ENCODE measurements at regions not wholly inside any gene's neighbourhood (a gene's known extent, or its start where the extent isn't known, plus 50 kb on each side); places are given as distances from the start of the nearest gene placed in this dataset.

DNA sequence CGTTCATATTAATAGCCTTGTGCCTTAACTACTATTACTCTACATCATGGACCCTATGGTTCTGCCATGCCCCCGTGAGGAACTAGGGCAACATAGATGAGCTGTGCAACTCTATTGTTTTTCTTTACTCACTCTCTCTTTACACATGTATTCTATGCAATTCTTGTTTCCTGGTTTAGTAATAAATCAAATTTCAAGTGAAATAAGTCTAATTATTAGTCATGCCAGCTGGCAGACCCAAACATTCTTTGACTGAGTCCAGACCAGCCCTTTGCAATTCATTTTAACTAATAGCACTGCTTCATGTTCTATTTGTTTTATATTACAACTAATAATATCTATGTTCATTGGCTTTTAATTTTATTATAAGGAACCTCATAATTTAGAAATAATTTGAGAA, 789.3 kb upstream of the ADAMTS5 start:
- no peak for FAIRE-seq
- H3K4me3 ChIP-seq (ENCODE audit: control insufficient read depth in 2 of 3, extremely low read depth in 1 of 3, insufficient read depth in 2 of 3, low read depth in 1 of 3, low read length in 3 of 3): no peak overlapping the region
- DNase-seq (ENCODE audit: low read depth, low spot score): no peak

DNA sequence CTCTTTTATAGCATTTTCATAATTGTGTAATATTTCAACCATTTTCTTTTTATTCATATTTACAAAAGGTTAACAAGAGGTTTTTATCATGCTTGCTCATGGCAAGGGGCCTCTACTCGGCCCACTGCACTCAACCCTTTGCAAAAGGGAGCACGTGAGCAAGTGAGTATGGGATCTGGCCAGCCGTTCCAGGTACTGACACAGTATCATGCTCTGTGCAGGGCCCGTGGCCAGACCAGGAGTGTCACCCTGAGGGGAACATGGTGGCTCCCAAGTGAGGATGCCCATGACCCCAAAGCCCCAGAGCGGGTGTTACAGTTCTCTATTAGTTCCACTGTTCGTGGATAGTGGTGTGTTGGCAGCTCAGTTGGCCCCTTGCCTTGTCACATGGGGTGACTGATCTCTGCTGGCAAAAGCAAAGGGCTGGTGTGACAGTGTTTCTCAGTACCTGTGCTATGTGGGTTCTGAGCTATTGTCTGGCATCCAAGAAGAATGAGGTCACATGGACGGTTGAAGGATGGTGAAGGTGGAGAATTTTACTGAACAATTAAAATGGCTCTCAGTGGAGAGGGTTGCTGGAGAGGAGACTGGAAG, 777.2 kb upstream of the ADAMTS5 start:
- Histone ChIP-seq H3K4me3 (ENCODE audit: control insufficient read depth in 2 of 3, extremely low read depth in 1 of 3, insufficient read depth in 2 of 3, low read depth in 1 of 3, low read length in 3 of 3) (no peak overlapping the region), H3K4me2 (ENCODE audit: control insufficient read depth, extremely low read depth, insufficient read depth, low read depth, low read length) (no peak overlapping the region), H3K79me2 (ENCODE audit: control insufficient read depth, insufficient read depth, low read length) (no peaks in the 10 kb centered on the region), H4K20me1 (ENCODE audit: control insufficient read depth, extremely low read depth, insufficient read depth, low read length) (no peaks in the 10 kb centered on the region), H3K27me3 (ENCODE audit: control insufficient read depth, extremely low read depth, insufficient read depth, low read length) (no peaks in the 10 kb centered on the region), H3K9ac (ENCODE audit: control insufficient read depth, extremely low read depth, insufficient read depth, low read length) (no peak overlapping the region), H3K36me3 (ENCODE audit: control insufficient read depth in 2 of 2, extremely low read depth in 1 of 2, insufficient read depth in 2 of 2, low read length in 2 of 2) (no peaks in the 10 kb centered on the region), H3K9me3 (ENCODE audit: control insufficient read depth, low read depth, low read length) (no peaks in the 10 kb centered on the region), H3K9me1 (ENCODE audit: control insufficient read depth, extremely low read depth, insufficient read depth, low read length) (no peaks in the 10 kb centered on the region), H3K27ac (ENCODE audit: control insufficient read depth, insufficient read depth, low read length) (no peak overlapping the region), H2AFZ (ENCODE audit: control insufficient read depth, low read length) (no peak overlapping the region), H3K4me1 (ENCODE audit: control insufficient read depth, extremely low read depth, insufficient read depth, low read length) (no peaks in the 10 kb centered on the region)
- dilution Hi-C loops (cut with MboI; ENCODE audit: extremely low pct_ligation_motif_present, low sequenced_read_pairs): no loop called here
- FAIRE-seq (no peak), DNase-seq (ENCODE audit: low read depth, low spot score) (no peak)
- TF ChIP-seq, protein P1, sequence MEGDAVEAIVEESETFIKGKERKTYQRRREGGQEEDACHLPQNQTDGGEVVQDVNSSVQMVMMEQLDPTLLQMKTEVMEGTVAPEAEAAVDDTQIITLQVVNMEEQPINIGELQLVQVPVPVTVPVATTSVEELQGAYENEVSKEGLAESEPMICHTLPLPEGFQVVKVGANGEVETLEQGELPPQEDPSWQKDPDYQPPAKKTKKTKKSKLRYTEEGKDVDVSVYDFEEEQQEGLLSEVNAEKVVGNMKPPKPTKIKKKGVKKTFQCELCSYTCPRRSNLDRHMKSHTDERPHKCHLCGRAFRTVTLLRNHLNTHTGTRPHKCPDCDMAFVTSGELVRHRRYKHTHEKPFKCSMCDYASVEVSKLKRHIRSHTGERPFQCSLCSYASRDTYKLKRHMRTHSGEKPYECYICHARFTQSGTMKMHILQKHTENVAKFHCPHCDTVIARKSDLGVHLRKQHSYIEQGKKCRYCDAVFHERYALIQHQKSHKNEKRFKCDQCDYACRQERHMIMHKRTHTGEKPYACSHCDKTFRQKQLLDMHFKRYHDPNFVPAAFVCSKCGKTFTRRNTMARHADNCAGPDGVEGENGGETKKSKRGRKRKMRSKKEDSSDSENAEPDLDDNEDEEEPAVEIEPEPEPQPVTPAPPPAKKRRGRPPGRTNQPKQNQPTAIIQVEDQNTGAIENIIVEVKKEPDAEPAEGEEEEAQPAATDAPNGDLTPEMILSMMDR (optimal IDR thresholded peaks at IDR 0.05 in 1 of 3, IDR thresholded peaks at IDR 0.05 in 1 of 3, conservative IDR thresholded peaks at IDR 0.05 in 1 of 3; ENCODE audit: extremely low read depth in 1 of 3, insufficient read depth in 2 of 3, low read length in 3 of 3): no peak
- no peak for TF ChIP-seq EZH2 (IDR thresholded peaks at IDR 0.05; ENCODE audit: low read length)

More for the DNA sequence above, 789.3 kb upstream of the ADAMTS5 start:
- Histone ChIP-seq H3K36me3 (ENCODE audit: control insufficient read depth in 2 of 2, extremely low read depth in 1 of 2, insufficient read depth in 2 of 2, low read length in 2 of 2) (no peaks in the 10 kb centered on the region), H3K27ac (ENCODE audit: control insufficient read depth, insufficient read depth, low read length) (no peak overlapping the region), H2AFZ (ENCODE audit: control insufficient read depth, low read length) (no peak overlapping the region), H3K27me3 (ENCODE audit: control insufficient read depth, extremely low read depth, insufficient read depth, low read length) (no peaks in the 10 kb centered on the region), H3K9me1 (ENCODE audit: control insufficient read depth, extremely low read depth, insufficient read depth, low read length) (no peaks in the 10 kb centered on the region), H3K4me1 (ENCODE audit: control insufficient read depth, extremely low read depth, insufficient read depth, low read length) (no peaks in the 10 kb centered on the region), H3K4me2 (ENCODE audit: control insufficient read depth, extremely low read depth, insufficient read depth, low read depth, low read length) (no peak overlapping the region), H3K9ac (ENCODE audit: control insufficient read depth, extremely low read depth, insufficient read depth, low read length) (no peak overlapping the region), H3K79me2 (ENCODE audit: control insufficient read depth, insufficient read depth, low read length) (no peaks in the 10 kb centered on the region), H3K9me3 (ENCODE audit: control insufficient read depth, low read depth, low read length) (no peaks in the 10 kb centered on the region), H4K20me1 (ENCODE audit: control insufficient read depth, extremely low read depth, insufficient read depth, low read length) (no peaks in the 10 kb centered on the region)
- TF ChIP-seq, protein P1 (optimal IDR thresholded peaks at IDR 0.05 in 1 of 3, IDR thresholded peaks at IDR 0.05 in 1 of 3, conservative IDR thresholded peaks at IDR 0.05 in 1 of 3; ENCODE audit: extremely low read depth in 1 of 3, insufficient read depth in 2 of 3, low read length in 3 of 3): no peak
- TF ChIP-seq EZH2 (IDR thresholded peaks at IDR 0.05; ENCODE audit: low read length): no peak
- dilution Hi-C loops (cut with MboI; ENCODE audit: extremely low pct_ligation_motif_present, low sequenced_read_pairs): no loop called here
